ENCODE measurements at regions not wholly inside any gene's neighbourhood (a gene's known extent, or its start where the extent isn't known, plus 50 kb on each side); places are given as distances from the start of the nearest gene placed in this dataset.

- TF ChIP-seq PBX3 (IDR thresholded peaks at IDR 0.05) (peak; percentile 68), NFIC (IDR thresholded peaks at IDR 0.05; ENCODE audit: borderline replicate concordance) (peak; percentile 91), TCF12 (IDR thresholded peaks at IDR 0.05) (peak; percentile 55; the same call in 1 of the 2 replicates), FOXM1 (IDR thresholded peaks at IDR 0.05; ENCODE audit: low read depth) (no peak)
- TF ChIP-seq, protein P1, sequence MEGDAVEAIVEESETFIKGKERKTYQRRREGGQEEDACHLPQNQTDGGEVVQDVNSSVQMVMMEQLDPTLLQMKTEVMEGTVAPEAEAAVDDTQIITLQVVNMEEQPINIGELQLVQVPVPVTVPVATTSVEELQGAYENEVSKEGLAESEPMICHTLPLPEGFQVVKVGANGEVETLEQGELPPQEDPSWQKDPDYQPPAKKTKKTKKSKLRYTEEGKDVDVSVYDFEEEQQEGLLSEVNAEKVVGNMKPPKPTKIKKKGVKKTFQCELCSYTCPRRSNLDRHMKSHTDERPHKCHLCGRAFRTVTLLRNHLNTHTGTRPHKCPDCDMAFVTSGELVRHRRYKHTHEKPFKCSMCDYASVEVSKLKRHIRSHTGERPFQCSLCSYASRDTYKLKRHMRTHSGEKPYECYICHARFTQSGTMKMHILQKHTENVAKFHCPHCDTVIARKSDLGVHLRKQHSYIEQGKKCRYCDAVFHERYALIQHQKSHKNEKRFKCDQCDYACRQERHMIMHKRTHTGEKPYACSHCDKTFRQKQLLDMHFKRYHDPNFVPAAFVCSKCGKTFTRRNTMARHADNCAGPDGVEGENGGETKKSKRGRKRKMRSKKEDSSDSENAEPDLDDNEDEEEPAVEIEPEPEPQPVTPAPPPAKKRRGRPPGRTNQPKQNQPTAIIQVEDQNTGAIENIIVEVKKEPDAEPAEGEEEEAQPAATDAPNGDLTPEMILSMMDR (IDR thresholded peaks at IDR 0.05), result no peak
- peak overlapping the region; percentile 12 for H3K4me2 ChIP-seq
- H2AFZ ChIP-seq (ENCODE audit: low read depth), result no peak overlapping the region
- no peaks in the 10 kb centered on the region for H3K79me2 ChIP-seq (ENCODE audit: insufficient read depth)
- no peak overlapping the region for H3K4me3 ChIP-seq (ENCODE audit: low read depth in 2 of 2, low read length in 1 of 2)
- H3K36me3 ChIP-seq (replicated peaks in 1 of 2; ENCODE audit: control insufficient read depth in 1 of 2, insufficient read depth in 2 of 2, low read length in 1 of 2), result no peaks in the 10 kb centered on the region
- H3K9me2 ChIP-seq, result no peaks in the 10 kb centered on the region
- no peaks in the 10 kb centered on the region for H3K9me3 ChIP-seq
- peaks cover 4% of the 10 kb centered on the region for H3F3A ChIP-seq (replicated peaks; ENCODE audit: insufficient read depth)
- H3K9ac ChIP-seq, result no peak overlapping the region
- ChIA-PET POLR2A (no interaction called here), CTCF (no interaction called here)
- no peaks in the 10 kb centered on the region for H3K27me3 ChIP-seq (ENCODE audit: insufficient read depth)
- peak overlapping the region; percentile 44 to 54; a peak in 3 of 4 replicates for H3K27ac ChIP-seq (ENCODE audit: low read depth in 2 of 2, low read length in 1 of 2)
- WGBS (ENCODE audit: low lambda C conversion rate), result 39% methylated on average over 8 of the region's 8 CpGs
- no peaks in the 10 kb centered on the region for H4K20me1 ChIP-seq (ENCODE audit: insufficient read depth)
- peak; percentile 24 for DNase-seq
- H3K4me1 ChIP-seq (ENCODE audit: control insufficient read depth in 1 of 2, insufficient read depth in 2 of 2, low read depth in 1 of 2, low read length in 1 of 2), result peaks cover 0 to 11% of the 10 kb centered on the region in 2 experiments; a peak in 2 of 4 replicates
These were observed 320.8 kb downstream of the SOX4 start for GRCh38 chr6:21914121-21914973.

DNA sequence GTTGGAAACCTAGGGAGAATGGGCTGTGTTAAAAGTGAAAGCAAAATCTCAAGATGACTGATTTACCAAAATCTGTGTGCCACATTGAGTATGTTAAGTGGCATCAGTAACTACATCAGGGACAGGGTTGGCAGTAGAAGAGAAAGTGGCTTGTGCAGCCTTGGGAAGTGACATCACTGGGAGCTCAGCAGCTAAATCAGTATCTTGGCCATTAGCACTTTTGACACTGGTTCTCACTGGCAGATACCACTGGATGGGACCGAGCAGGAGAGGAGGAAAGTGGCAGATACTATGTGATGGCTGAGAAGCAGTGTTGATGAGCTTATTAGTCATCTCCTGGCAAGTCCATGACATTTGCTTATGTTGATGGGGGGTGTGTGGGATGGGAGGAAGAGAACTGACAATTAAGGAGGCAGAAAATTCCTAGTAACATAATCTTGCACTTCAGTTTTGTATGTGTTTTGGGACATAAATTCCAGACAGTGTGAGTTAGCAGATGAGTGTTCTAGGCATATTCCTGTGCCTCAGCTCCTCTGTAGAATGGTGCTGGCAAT is 322.2 kb downstream of the SOX4 start:
- no peaks in the 10 kb centered on the region for H4K20me1 ChIP-seq (ENCODE audit: insufficient read depth)
- peaks cover 4% of the 10 kb centered on the region for H3F3A ChIP-seq (replicated peaks; ENCODE audit: insufficient read depth)
- no peaks in the 10 kb centered on the region for H3K27me3 ChIP-seq (ENCODE audit: insufficient read depth)
- POLR2A ChIA-PET, result no interaction called here
- no peaks in the 10 kb centered on the region for H3K79me2 ChIP-seq (ENCODE audit: insufficient read depth)
- no peak for DNase-seq
- H3K36me3 ChIP-seq (replicated peaks in 1 of 2; ENCODE audit: control insufficient read depth in 1 of 2, insufficient read depth in 2 of 2, low read length in 1 of 2), result no peaks in the 10 kb centered on the region
- H3K4me1 ChIP-seq (ENCODE audit: control insufficient read depth in 1 of 2, insufficient read depth in 2 of 2, low read depth in 1 of 2, low read length in 1 of 2), result peaks cover 0 to 11% of the 10 kb centered on the region in 2 experiments; a peak in 2 of 4 replicates
- H3K9me3 ChIP-seq, result no peaks in the 10 kb centered on the region
- peak overlapping the region; percentile 10 to 32; a peak in 3 of 4 replicates for H3K4me3 ChIP-seq (ENCODE audit: low read depth in 2 of 2, low read length in 1 of 2)
- no peaks in the 10 kb centered on the region for H3K9me2 ChIP-seq
- no peak overlapping the region; the same call in 1 of the 2 replicates for H3K9ac ChIP-seq
- peak overlapping the region; percentile 74 for H3K4me2 ChIP-seq
- H2AFZ ChIP-seq (ENCODE audit: low read depth), result no peak overlapping the region
- CTCF ChIA-PET, result interaction anchor here (1.0 kb wide), 1 partner anchor 319 kb away, joined by 3 read pairs; no protein-coding TSS in a partner anchor
- H3K27ac ChIP-seq (ENCODE audit: low read depth in 2 of 2, low read length in 1 of 2), result peak overlapping the region; percentile 44 to 50
- WGBS (ENCODE audit: low lambda C conversion rate), result 11% methylated on average over 1 of the region's 1 CpG
- no peak for TF ChIP-seq ZBTB33 (IDR thresholded peaks at IDR 0.05; ENCODE audit: borderline replicate concordance, low read depth)
- TF ChIP-seq, protein P2, sequence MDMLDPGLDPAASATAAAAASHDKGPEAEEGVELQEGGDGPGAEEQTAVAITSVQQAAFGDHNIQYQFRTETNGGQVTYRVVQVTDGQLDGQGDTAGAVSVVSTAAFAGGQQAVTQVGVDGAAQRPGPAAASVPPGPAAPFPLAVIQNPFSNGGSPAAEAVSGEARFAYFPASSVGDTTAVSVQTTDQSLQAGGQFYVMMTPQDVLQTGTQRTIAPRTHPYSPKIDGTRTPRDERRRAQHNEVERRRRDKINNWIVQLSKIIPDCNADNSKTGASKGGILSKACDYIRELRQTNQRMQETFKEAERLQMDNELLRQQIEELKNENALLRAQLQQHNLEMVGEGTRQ (IDR thresholded peaks at IDR 0.05; ENCODE audit: borderline replicate concordance, low read depth, low read length), result no peak
- no peak for TF ChIP-seq SIN3A (IDR thresholded peaks at IDR 0.05; ENCODE audit: borderline replicate concordance, low read depth, low read length)
- TF ChIP-seq YY1 (IDR thresholded peaks at IDR 0.05; ENCODE audit: low read depth), result no peak
- TF ChIP-seq MAX (IDR thresholded peaks at IDR 0.05; ENCODE audit: low read depth), result no peak
- TF ChIP-seq EZH2phosphoT487 (IDR thresholded peaks at IDR 0.05; ENCODE audit: borderline replicate concordance, low read depth), result no peak
- TF ChIP-seq, protein P1 (IDR thresholded peaks at IDR 0.05), result no peak
- TF ChIP-seq NRF1 (IDR thresholded peaks at IDR 0.05; ENCODE audit: low read depth, low read length), result no peak
- no peak for TF ChIP-seq RFX5 (IDR thresholded peaks at IDR 0.05; ENCODE audit: low read length)
- TF ChIP-seq RXRA (IDR thresholded peaks at IDR 0.05; ENCODE audit: borderline replicate concordance, low read depth), result no peak
- TF ChIP-seq NFIC (IDR thresholded peaks at IDR 0.05; ENCODE audit: borderline replicate concordance), result peak; percentile 26; the same call in 1 of the 2 replicates
- no peak for TF ChIP-seq RAD21 (IDR thresholded peaks at IDR 0.05; ENCODE audit: low read length)
- TF ChIP-seq TCF12 (IDR thresholded peaks at IDR 0.05), result peak; percentile 16; the same call in 1 of the 2 replicates
- TF ChIP-seq ELF1 (IDR thresholded peaks at IDR 0.05), result no peak
- TF ChIP-seq MXI1 (IDR thresholded peaks at IDR 0.05; ENCODE audit: low read depth, low read length), result no peak
